GM12873 (cell line): ENCODE measurements at regions not wholly inside any gene's neighbourhood (a gene's known extent, or its start where the extent isn't known, plus 50 kb on each side); places are given as distances from the start of the nearest gene placed in this dataset.

Experiments used
- CTCF ChIP-seq: IDR thresholded peaks from 2 replicates; pipeline ENCODE4 v1.5.1; 2012; ENCODE audit warnings: low read depth, mild to moderate bottlenecking, moderate library complexity, low read length, control low read depth; ENCODE audit not compliant: insufficient read depth; ENCODE audit errors: missing control alignments

- TF ChIP-seq CTCF = no peak
These were observed 877.3 kb upstream of the MAP3K7 start for GRCh38 chr6:91464201-91464600.

- TF ChIP-seq CTCF = no peak
These were observed 875.4 kb upstream of the MAP3K7 start for GRCh38 chr6:91462241-91462640.

- no peak for TF ChIP-seq CTCF
These were observed 866.5 kb upstream of the MAP3K7 start for GRCh38 chr6:91453224-91453878.

GRCh38 chr6:91449539-91449938 lies 862.7 kb upstream of the MAP3K7 start:
- TF ChIP-seq CTCF = no peak

- TF ChIP-seq CTCF = no peak
These were observed 860.8 kb upstream of the MAP3K7 start for GRCh38 chr6:91447530-91448254.

- no peak for TF ChIP-seq CTCF
These were observed 860.2 kb upstream of the MAP3K7 start for GRCh38 chr6:91447081-91447480.

GRCh38 chr6:91443405-91443804 lies 856.5 kb upstream of the MAP3K7 start:
- no peak for TF ChIP-seq CTCF
